A549 (cell line): ENCODE measurements at regions not wholly inside any gene's neighbourhood (a gene's known extent, or its start where the extent isn't known, plus 50 kb on each side); places are given as distances from the start of the nearest gene placed in this dataset.

Source experiments
- ATAC-seq, 2 experiments: fragments of 200-7000 bp in 1 of 2; fragments of >200 bp in 1 of 2; cut with Nextera tagmentation in 1 of 2; cut with Tn5 transposase in 1 of 2; 3 replicates each; pipeline versions ENCODE4 v1.8.0 to v1.9.1; 2018 to 2020; ENCODE audit warnings: mild to moderate bottlenecking in 1 of 2, moderate library complexity in 1 of 2
- CTCF ChIA-PET: fragments of 300-600 bp; sonication (Branson Sonifier 250); formaldehyde crosslinking; extraction: SDS; loops from one replicate; lab custom pipeline; 2021; ENCODE audit warnings: antibody characterized with exemption, inconsistent platforms; lab: Yijun Ruan, JAX
- POLR2A ChIA-PET: fragments of 350-600 bp; formaldehyde crosslinking; extraction: SDS; loops from one replicate; lab custom pipeline; 2021; ENCODE audit warnings: antibody characterized with exemption, inconsistent platforms; lab: Yijun Ruan, JAX
- DNase-seq, 2 experiments: peaks; one replicate each; pipeline versions ENCODE4 v3.0.0 to v3.0.0-alpha.2; 2011 to 2016; ENCODE audit warnings: low read depth in 1 of 2, low spot score in 1 of 2
- FAIRE-seq: peaks from 2 replicates; lab custom pipeline; 2011; peaks lifted over from hg19 to GRCh38; lab: Jason Lieb, UNC
- H3K27ac ChIP-seq, 2 experiments: fragments of >200 bp; sonication (Bioruptor Twin); formaldehyde crosslinking; 3 replicates each; pipeline ENCODE4 v1.5.1; 2016 to 2017
- H3K4me1 ChIP-seq: fragments of >200 bp; sonication (Bioruptor Twin); formaldehyde crosslinking; 3 replicates; pipeline ENCODE4 v1.6.1; 2016
- H3K4me2 ChIP-seq: fragments of >200 bp; sonication (Bioruptor Twin); formaldehyde crosslinking; 3 replicates; pipeline ENCODE4 v1.6.1; 2016
- H3K4me3 ChIP-seq: fragments of >200 bp; sonication (Bioruptor Twin); formaldehyde crosslinking; 3 replicates; pipeline ENCODE4 v1.5.1; 2016
- H3K9me3 ChIP-seq: fragments of >200 bp; sonication (Bioruptor Twin); formaldehyde crosslinking; 3 replicates; pipeline ENCODE4 v1.6.1; 2016
- BHLHE40 ChIP-seq: IDR thresholded peaks from 2 replicates; pipeline ENCODE4 v1.6.1; 2012; ENCODE audit warnings: low read depth, low read length, inconsistent platforms
- CHD4 ChIP-seq: fragments of 200-600 bp; sonication (generic); IDR thresholded peaks from 2 replicates; pipeline ENCODE4 v1.6.1; 2016; ENCODE audit warnings: antibody characterized with exemption, mild to moderate bottlenecking, borderline replicate concordance
- ESRRA ChIP-seq: fragments of 150-350 bp; IDR thresholded peaks from 2 replicates; pipeline ENCODE4 v1.6.1; 2014; ENCODE audit warnings: mild to moderate bottlenecking, low read length, borderline replicate concordance
- FOXS1 ChIP-seq: fragments of 250-450 bp; sonication (Bioruptor Pico); IDR thresholded peaks from 2 replicates; pipeline ENCODE4 v1.5.0; 2020; ENCODE audit warnings: mild to moderate bottlenecking, moderate library complexity
- HOXB13 ChIP-seq: fragments of 250-450 bp; sonication (Bioruptor Pico); IDR thresholded peaks from 2 replicates; pipeline ENCODE4 v1.5.0; 2020; ENCODE audit warnings: low read depth, mild to moderate bottlenecking, moderate library complexity
- KDM1A ChIP-seq: fragments of 200-600 bp; sonication (generic); IDR thresholded peaks from 2 replicates; pipeline ENCODE4 v1.6.1; 2016; ENCODE audit warnings: low read depth, mild to moderate bottlenecking
- RNF2 ChIP-seq: fragments of 200-600 bp; sonication (generic); IDR thresholded peaks from 2 replicates; pipeline ENCODE4 v1.6.1; 2016; ENCODE audit warnings: low read depth, mild to moderate bottlenecking, antibody characterized with exemption, moderate library complexity, borderline replicate concordance
- TFCP2L1 ChIP-seq: fragments of 250-450 bp; sonication (Bioruptor Pico); IDR thresholded peaks from 2 replicates; pipeline ENCODE4 v1.5.0; 2021; ENCODE audit warnings: mild to moderate bottlenecking
- ZC3H11A ChIP-seq: fragments of 450-650 bp; IDR thresholded peaks from 2 replicates; pipeline ENCODE4 v1.6.1; 2014; ENCODE audit warnings: antibody characterized with exemption, mild to moderate bottlenecking
- ZFP36 ChIP-seq: fragments of 450-650 bp; IDR thresholded peaks from 2 replicates; pipeline ENCODE4 v1.6.1; 2014; ENCODE audit warnings: borderline replicate concordance; ENCODE audit not compliant: partially characterized antibody
- WGBS: methylation state at CpG from one replicate; pipeline ENCODE4 v1.1.6; 2017; ENCODE audit errors: missing lambda C conversion rate; 5-methylcytosine and 5-hydroxymethylcytosine counted together
- TF ChIP-seq, protein P1 (sequence below): fragments of >200 bp; sonication (Bioruptor Twin); formaldehyde crosslinking; IDR thresholded peaks from 2 replicates; pipeline ENCODE4 v1.6.1; 2016
- TF ChIP-seq, protein P2 (sequence below): fragments of 200-600 bp; sonication (generic); IDR thresholded peaks from 2 replicates; pipeline ENCODE4 v1.6.1; 2016; ENCODE audit warnings: antibody characterized with exemption, mild to moderate bottlenecking, moderate library complexity
- TF ChIP-seq, protein P3 (sequence below): IDR thresholded peaks from 2 replicates; pipeline ENCODE4 v1.6.1; 2012
- TF ChIP-seq, protein P4 (sequence below): fragments of >200 bp; sonication (Bioruptor Twin); formaldehyde crosslinking; IDR thresholded peaks from 3 replicates; pipeline ENCODE4 v1.5.1; 2016

DNA sequence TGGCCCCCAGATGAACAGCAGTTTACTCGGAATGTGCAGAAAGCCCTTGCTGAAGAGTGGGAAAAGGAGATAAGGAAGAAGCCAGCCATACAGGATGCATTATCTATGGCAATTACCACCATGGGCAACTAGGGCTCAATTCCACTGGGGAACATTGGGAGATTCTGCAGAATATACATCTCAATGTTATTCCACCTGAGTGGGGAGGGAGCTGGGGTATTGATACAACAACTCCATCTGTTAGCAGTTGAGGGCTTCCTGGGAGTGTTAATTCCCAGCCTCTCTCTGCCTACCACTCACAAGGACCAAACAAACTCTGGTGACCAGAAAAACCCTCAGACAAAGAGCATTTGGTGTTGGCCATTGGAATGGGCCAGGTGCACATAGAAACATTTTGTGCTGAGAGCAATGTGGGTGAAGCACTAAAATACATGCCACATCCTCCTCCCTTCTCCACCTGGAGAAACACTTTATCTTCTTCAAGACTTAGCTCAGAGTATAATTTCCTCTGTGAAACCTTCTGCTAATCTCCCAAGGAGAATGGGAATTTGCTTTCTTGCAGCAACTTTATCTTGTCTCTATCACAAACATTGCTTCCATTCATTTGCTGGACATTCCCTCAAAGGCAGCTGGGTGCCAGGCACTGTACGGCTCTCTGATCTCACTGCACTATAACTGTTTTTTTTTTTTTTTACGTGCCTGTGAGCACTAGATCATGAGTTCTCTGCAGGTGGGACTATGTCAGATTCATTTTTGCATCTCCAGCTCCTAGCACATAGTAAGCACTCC is 292.2 kb downstream of the MN1 start:
- TF ChIP-seq, protein P1, sequence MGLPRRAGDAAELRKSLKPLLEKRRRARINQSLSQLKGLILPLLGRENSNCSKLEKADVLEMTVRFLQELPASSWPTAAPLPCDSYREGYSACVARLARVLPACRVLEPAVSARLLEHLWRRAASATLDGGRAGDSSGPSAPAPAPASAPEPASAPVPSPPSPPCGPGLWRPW: no peak
- TF ChIP-seq, protein P2, sequence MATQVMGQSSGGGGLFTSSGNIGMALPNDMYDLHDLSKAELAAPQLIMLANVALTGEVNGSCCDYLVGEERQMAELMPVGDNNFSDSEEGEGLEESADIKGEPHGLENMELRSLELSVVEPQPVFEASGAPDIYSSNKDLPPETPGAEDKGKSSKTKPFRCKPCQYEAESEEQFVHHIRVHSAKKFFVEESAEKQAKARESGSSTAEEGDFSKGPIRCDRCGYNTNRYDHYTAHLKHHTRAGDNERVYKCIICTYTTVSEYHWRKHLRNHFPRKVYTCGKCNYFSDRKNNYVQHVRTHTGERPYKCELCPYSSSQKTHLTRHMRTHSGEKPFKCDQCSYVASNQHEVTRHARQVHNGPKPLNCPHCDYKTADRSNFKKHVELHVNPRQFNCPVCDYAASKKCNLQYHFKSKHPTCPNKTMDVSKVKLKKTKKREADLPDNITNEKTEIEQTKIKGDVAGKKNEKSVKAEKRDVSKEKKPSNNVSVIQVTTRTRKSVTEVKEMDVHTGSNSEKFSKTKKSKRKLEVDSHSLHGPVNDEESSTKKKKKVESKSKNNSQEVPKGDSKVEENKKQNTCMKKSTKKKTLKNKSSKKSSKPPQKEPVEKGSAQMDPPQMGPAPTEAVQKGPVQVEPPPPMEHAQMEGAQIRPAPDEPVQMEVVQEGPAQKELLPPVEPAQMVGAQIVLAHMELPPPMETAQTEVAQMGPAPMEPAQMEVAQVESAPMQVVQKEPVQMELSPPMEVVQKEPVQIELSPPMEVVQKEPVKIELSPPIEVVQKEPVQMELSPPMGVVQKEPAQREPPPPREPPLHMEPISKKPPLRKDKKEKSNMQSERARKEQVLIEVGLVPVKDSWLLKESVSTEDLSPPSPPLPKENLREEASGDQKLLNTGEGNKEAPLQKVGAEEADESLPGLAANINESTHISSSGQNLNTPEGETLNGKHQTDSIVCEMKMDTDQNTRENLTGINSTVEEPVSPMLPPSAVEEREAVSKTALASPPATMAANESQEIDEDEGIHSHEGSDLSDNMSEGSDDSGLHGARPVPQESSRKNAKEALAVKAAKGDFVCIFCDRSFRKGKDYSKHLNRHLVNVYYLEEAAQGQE: no peak
- TF ChIP-seq ZC3H11A (no peak), HOXB13 (CRISPR knock-in tag) (no peak), BHLHE40 (no peak), KDM1A (no peak), ZFP36 (no peak), TFCP2L1 (no peak), ESRRA (no peak), RNF2 (no peak)
- TF ChIP-seq, protein P3, sequence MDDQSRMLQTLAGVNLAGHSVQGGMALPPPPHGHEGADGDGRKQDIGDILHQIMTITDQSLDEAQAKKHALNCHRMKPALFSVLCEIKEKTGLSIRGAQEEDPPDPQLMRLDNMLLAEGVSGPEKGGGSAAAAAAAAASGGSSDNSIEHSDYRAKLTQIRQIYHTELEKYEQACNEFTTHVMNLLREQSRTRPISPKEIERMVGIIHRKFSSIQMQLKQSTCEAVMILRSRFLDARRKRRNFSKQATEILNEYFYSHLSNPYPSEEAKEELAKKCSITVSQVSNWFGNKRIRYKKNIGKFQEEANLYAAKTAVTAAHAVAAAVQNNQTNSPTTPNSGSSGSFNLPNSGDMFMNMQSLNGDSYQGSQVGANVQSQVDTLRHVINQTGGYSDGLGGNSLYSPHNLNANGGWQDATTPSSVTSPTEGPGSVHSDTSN: no peak
- FAIRE-seq (no peak), ATAC-seq (no peak), DNase-seq (no peak)
- ChIA-PET POLR2A (no interaction called here), CTCF (interaction anchor here (1.1 kb wide), 1 partner anchor 103 kb away, joined by 3 read pairs; no protein-coding TSS in a partner anchor)
- no peak overlapping the region for H3K4me3 ChIP-seq
- no peak overlapping the region for H3K27ac ChIP-seq
- 68% methylated on average over 3 of the region's 3 CpGs for WGBS
- H3K9me3 ChIP-seq: no peaks in the 10 kb centered on the region
- 0 out of 3 replicates have a peak, but pooled peaks cover 6% of the 10 kb centered on the region for H3K4me1 ChIP-seq
- no peak overlapping the region for H3K4me2 ChIP-seq

DNA sequence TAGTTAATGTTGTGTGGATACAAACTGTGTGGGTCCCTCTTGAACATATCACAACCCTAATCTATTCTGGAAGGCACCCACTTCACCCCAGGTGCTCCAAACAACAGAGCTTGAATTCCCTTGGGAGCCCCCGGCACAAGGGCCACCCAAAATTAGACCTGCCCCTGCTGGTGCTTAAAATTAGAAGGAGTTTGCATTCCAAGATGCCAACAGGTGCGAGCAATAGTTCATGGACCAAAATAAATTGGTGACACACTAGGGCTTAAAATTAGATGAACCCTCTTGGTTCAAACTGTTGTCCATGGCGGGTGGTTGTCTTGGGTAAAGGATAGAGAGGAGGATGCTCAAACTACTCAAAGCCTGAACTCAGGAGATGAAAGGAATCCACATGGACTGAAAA is 291.5 kb downstream of the MN1 start:
- DNase-seq (no peak), FAIRE-seq (no peak), ATAC-seq (no peak)
- H3K27ac ChIP-seq: no peak overlapping the region
- TF ChIP-seq CHD4: no peak
- TF ChIP-seq, protein P4, sequence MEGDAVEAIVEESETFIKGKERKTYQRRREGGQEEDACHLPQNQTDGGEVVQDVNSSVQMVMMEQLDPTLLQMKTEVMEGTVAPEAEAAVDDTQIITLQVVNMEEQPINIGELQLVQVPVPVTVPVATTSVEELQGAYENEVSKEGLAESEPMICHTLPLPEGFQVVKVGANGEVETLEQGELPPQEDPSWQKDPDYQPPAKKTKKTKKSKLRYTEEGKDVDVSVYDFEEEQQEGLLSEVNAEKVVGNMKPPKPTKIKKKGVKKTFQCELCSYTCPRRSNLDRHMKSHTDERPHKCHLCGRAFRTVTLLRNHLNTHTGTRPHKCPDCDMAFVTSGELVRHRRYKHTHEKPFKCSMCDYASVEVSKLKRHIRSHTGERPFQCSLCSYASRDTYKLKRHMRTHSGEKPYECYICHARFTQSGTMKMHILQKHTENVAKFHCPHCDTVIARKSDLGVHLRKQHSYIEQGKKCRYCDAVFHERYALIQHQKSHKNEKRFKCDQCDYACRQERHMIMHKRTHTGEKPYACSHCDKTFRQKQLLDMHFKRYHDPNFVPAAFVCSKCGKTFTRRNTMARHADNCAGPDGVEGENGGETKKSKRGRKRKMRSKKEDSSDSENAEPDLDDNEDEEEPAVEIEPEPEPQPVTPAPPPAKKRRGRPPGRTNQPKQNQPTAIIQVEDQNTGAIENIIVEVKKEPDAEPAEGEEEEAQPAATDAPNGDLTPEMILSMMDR: no peak
- TF ChIP-seq, protein P2: no peak
- TF ChIP-seq, protein P1: no peak
- TF ChIP-seq FOXS1 (CRISPR knock-in tag): no peak
- ChIA-PET POLR2A (no interaction called here), CTCF (interaction anchor here (0.9 to 1.1 kb wide), 2 partner anchors 12 to 104 kb away, joined by 3 read pairs; no protein-coding TSS in a partner anchor)
- no peak overlapping the region for H3K4me2 ChIP-seq
- 0 out of 3 replicates have a peak, but pooled peaks cover 6% of the 10 kb centered on the region for H3K4me1 ChIP-seq
- no peak overlapping the region for H3K4me3 ChIP-seq
- 59% methylated on average over 2 of the region's 3 CpGs for WGBS
- no peaks in the 10 kb centered on the region for H3K9me3 ChIP-seq
